ENCODE measurements at regions not wholly inside any gene's neighbourhood (a gene's known extent, or its start where the extent isn't known, plus 50 kb on each side); places are given as distances from the start of the nearest gene placed in this dataset.

GRCh38 chr7:17123020-17123419 is 175.4 kb upstream of the AHR start:
- Histone ChIP-seq H3K79me2 (ENCODE audit: insufficient read depth, low read length) (no peaks in the 10 kb centered on the region), H3K9ac (ENCODE audit: insufficient read depth, low read depth, low read length) (no peak overlapping the region), H3K4me2 (ENCODE audit: low read depth, low read length) (no peak overlapping the region), H3K27me3 (ENCODE audit: control insufficient read depth in 1 of 2, insufficient read depth in 2 of 2, low read length in 2 of 2) (no peaks in the 10 kb centered on the region), H4K20me1 (ENCODE audit: insufficient read depth, low read length) (no peaks in the 10 kb centered on the region), H3K4me3 (replicated peaks in 1 of 3; ENCODE audit: insufficient read depth in 1 of 3, low read depth in 2 of 3, low read length in 3 of 3) (no peak overlapping the region), H2AFZ (ENCODE audit: low read length) (no peak overlapping the region), H3K4me1 (ENCODE audit: insufficient read depth, low read length) (peaks cover 25% of the 10 kb centered on the region), H3K9me3 (ENCODE audit: low read length) (no peaks in the 10 kb centered on the region), H3K36me3 (replicated peaks in 1 of 2; ENCODE audit: control insufficient read depth in 1 of 2, insufficient read depth in 2 of 2, low read length in 2 of 2) (no peaks in the 10 kb centered on the region), H3K27ac (ENCODE audit: extremely low read length, insufficient read depth, low read length) (no peak overlapping the region)
- ATAC-seq (no peak), FAIRE-seq (no peak), DNase-seq (ENCODE audit: low spot score) (no peak)
- 86% methylated on average over 4 of the region's 4 CpGs for WGBS (ENCODE audit: low lambda C conversion rate)
- intact Hi-C loops (cut with micrococcal nuclease; ENCODE audit: unreplicated experiment) (no loop called here), in situ Hi-C loops (cut with HindIII; ENCODE audit: extremely low pct_ligation_motif_present, low pct_unique_long_range_greater_than_20kb) (no loop called here)
- ChIA-PET CTCF (ENCODE audit: low intra/inter-chr PET ratio, low total read pairs) (no interaction called here), POLR2A (no interaction called here)
- no TSS peak for BruUV-seq (replicated peaks)
- TF ChIP-seq HOMEZ (CRISPR knock-in tag; IDR thresholded peaks at IDR 0.05; ENCODE audit: low read depth): peak; percentile 15; the same call in 1 of the 2 replicates
- no peak for TF ChIP-seq ZNF382 (CRISPR knock-in tag; IDR thresholded peaks at IDR 0.05; ENCODE audit: borderline replicate concordance)
- no peak for TF ChIP-seq FOXK2 (IDR thresholded peaks at IDR 0.05)

DNA sequence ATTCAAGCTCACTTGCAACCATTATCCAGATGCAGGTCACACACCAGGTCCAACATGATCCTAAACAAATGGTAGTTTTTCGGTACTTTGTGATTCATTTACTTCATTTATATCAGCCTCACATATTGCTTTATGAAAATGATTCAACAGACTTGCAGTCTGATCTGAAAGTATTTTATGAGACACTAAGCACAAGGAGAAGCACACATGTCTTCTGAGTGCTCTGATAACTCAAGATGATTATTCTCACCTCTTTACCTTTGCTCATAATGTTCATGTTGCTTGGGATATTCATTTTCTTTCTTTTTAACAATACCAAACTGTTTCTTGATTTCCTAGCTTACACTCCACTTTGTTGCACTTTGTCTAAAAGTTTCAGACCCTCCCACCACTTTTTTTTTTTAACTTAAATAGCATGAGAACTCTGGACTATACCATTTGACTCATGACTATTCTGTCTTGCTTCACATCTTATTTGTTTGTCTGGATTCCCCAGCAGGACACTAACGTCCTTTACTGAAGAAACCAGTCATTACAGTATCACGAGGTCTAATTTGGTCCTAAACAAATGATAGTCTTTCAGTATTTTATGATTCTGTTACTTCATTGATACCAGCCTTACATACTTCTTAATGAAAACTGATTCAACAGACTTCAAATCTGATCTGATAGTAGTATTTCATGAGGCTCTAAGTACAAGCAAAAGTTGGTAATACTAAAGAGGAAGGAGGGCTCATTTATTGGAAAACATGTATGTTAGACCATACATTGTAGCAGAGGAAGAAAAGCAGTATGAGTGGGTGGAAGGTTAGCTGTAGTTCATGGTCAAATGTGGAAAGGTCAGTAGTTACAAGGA is 171.8 kb upstream of the AHR start:
- 38% methylated on average over 3 of the region's 3 CpGs for WGBS (ENCODE audit: low lambda C conversion rate)
- no TSS peak for BruUV-seq (replicated peaks)
- ATAC-seq: peak; percentile 41
- Histone ChIP-seq H3K27ac (ENCODE audit: extremely low read length, insufficient read depth, low read length) (peak overlapping the region; percentile 37), H3K4me1 (ENCODE audit: insufficient read depth, low read length) (peaks cover 55% of the 10 kb centered on the region), H3K9ac (ENCODE audit: insufficient read depth, low read depth, low read length) (no peak overlapping the region), H3K4me2 (ENCODE audit: low read depth, low read length) (no peak overlapping the region), H3K9me3 (ENCODE audit: low read length) (no peaks in the 10 kb centered on the region), H3K27me3 (ENCODE audit: control insufficient read depth in 1 of 2, insufficient read depth in 2 of 2, low read length in 2 of 2) (no peaks in the 10 kb centered on the region), H3K79me2 (ENCODE audit: insufficient read depth, low read length) (no peaks in the 10 kb centered on the region), H3K36me3 (replicated peaks in 1 of 2; ENCODE audit: control insufficient read depth in 1 of 2, insufficient read depth in 2 of 2, low read length in 2 of 2) (no peaks in the 10 kb centered on the region), H3K4me3 (replicated peaks in 1 of 3; ENCODE audit: insufficient read depth in 1 of 3, low read depth in 2 of 3, low read length in 3 of 3) (no peak overlapping the region), H2AFZ (ENCODE audit: low read length) (no peak overlapping the region), H4K20me1 (ENCODE audit: insufficient read depth, low read length) (no peaks in the 10 kb centered on the region)
- POLR2A ChIA-PET: interaction anchor here (1.2 to 1.7 kb wide), 2 partner anchors 16 to 27 kb away, joined by 3 to 6 read pairs; no protein-coding TSS in a partner anchor
- CTCF ChIA-PET (ENCODE audit: low intra/inter-chr PET ratio, low total read pairs): no interaction called here
- in situ Hi-C loops (cut with HindIII; ENCODE audit: extremely low pct_ligation_motif_present, low pct_unique_long_range_greater_than_20kb): no loop called here
- intact Hi-C loops (cut with micrococcal nuclease; ENCODE audit: unreplicated experiment): no loop called here
- peak; percentile 71 for DNase-seq (ENCODE audit: low spot score)
- peak; percentile 15 for FAIRE-seq
- TF ChIP-seq ZNF354B (CRISPR knock-in tag; IDR thresholded peaks at IDR 0.05): no peak
- no peak for TF ChIP-seq ARHGAP35 (CRISPR knock-in tag; IDR thresholded peaks at IDR 0.05; ENCODE audit: borderline replicate concordance)
- no peak for TF ChIP-seq TCF12 (IDR thresholded peaks at IDR 0.05)
- TF ChIP-seq TCF12 (CRISPR knock-in tag; IDR thresholded peaks at IDR 0.05): no peak
- TF ChIP-seq, protein P1, sequence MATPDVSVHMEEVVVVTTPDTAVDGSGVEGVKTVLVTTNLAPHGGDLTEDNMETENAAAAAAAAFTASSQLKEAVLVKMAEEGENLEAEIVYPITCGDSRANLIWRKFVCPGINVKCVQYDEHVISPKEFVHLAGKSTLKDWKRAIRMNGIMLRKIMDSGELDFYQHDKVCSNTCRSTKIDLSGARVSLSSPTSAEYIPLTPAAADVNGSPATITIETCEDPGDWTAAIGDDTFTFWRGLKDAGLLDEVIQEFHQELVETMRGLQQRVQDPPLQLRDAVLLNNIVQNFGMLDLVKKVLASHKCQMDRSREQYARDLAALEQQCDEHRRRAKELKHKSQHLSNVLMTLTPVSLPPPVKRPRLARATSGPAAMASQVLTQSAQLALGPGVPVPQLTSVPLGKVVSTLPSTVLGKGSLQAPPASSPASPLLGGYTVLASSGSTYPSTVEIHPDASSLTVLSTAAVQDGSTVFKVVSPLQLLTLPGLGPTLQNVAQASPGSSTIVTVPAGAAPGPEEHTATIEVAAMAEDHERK (CRISPR knock-in tag; IDR thresholded peaks at IDR 0.05; ENCODE audit: low read depth): no peak
- TF ChIP-seq ZNF121 (CRISPR knock-in tag; IDR thresholded peaks at IDR 0.05): no peak
- peak; percentile 53; the same call in 1 of the 2 replicates for TF ChIP-seq CEBPB (IDR thresholded peaks at IDR 0.05; ENCODE audit: borderline replicate concordance, low read depth, low read length)
- no peak for TF ChIP-seq TBX2 (CRISPR knock-in tag; IDR thresholded peaks at IDR 0.05; ENCODE audit: borderline replicate concordance)
- TF ChIP-seq CREBL2 (CRISPR knock-in tag; IDR thresholded peaks at IDR 0.05; ENCODE audit: borderline replicate concordance): no peak
- TF ChIP-seq, protein P2, sequence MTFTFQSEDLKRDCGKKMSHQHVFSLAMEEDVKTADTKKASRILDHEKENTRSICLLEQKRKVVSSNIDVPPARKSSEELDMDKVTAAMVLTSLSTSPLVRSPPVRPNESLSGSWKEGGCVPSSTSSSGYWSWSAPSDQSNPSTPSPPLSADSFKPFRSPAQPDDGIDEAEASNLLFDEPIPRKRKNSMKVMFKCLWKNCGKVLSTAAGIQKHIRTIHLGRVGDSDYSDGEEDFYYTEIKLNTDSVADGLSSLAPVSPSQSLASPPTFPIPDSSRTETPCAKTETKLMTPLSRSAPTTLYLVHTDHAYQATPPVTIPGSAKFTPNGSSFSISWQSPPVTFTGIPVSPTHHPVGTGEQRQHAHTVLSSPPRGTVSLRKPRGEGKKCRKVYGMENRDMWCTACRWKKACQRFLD (CRISPR knock-in tag; IDR thresholded peaks at IDR 0.05; ENCODE audit: borderline replicate concordance): no peak

Measured in HepG2 (cell line).